Right lobe of liver (tissue), 6 donors: ENCODE measurements at regions not wholly inside any gene's neighbourhood (a gene's known extent, or its start where the extent isn't known, plus 50 kb on each side); places are given as distances from the start of the nearest gene placed in this dataset.

Experiments
- ATAC-seq, 4 donors: fragments of 200-7000 bp; cut with Tn5 transposase; one replicate each; pipeline ENCODE4 v1.9.1; 2020; ENCODE audit warnings: mild to moderate bottlenecking in 4 of 4, moderate library complexity in 4 of 4
- DNase-seq, 3 donors: peaks; one replicate each; pipeline ENCODE4 v3.0.0-alpha.2; 2020
- H3K27ac ChIP-seq, 3 donors: fragments of 200-600 bp; one replicate each; pipeline ENCODE4 v1.8.0; 2022
- H3K27me3 ChIP-seq, 2 donors: fragments of 200-600 bp; one replicate each; pipeline ENCODE4 v1.8.0; 2022
- H3K36me3 ChIP-seq, 4 donors: fragments of 200-600 bp; sonication (generic) in 1 of 4; one replicate each; pipeline versions ENCODE4 v1.5.1 to v1.8.0; 2017 to 2022; ENCODE audit warnings: control low read depth in 1 of 4
- H3K4me1 ChIP-seq, 4 donors: fragments of 200-600 bp; sonication (generic) in 1 of 4; one replicate each; pipeline versions ENCODE4 v1.5.1 to v1.8.0; 2017 to 2022; ENCODE audit warnings: control low read depth in 1 of 4
- H3K4me3 ChIP-seq, 3 donors: fragments of 200-600 bp; one replicate each; pipeline ENCODE4 v1.8.0; 2022
- H3K9me3 ChIP-seq, 4 donors: fragments of 200-600 bp; sonication (generic) in 1 of 4; one replicate each; pipeline versions ENCODE4 v1.5.1 to v1.8.0; 2017 to 2022; ENCODE audit warnings: control low read depth in 1 of 4
- POLR2A ChIP-seq: fragments of 450-650 bp; IDR thresholded peaks from one replicate; pipeline ENCODE4 v1.6.1; 2017; ENCODE audit warnings: antibody characterized with exemption, mild to moderate bottlenecking
- WGBS: methylation state at CpG from one replicate; pipeline ENCODE4 v1.1.6; 2018; ENCODE audit warnings: low coverage, low lambda C conversion rate; ENCODE audit not compliant: insufficient coverage; ENCODE audit errors: missing lambda C conversion rate; 5-methylcytosine and 5-hydroxymethylcytosine counted together
- intact Hi-C, 2 donors: fragments of 100-400 bp; cut with DNase I; formaldehyde crosslinking; loops; one replicate each; pipeline versions ENCODE4 v1.11.2 to v1.14.1; 2022
- TF ChIP-seq, protein P1 (sequence below), 4 donors: fragments of 200-600 bp in 3 of 4; fragments of 450-650 bp in 1 of 4; IDR thresholded peaks; one replicate each; pipeline versions ENCODE4 v1.5.1 to v1.8.0; 2016 to 2022; ENCODE audit warnings: antibody characterized with exemption in 4 of 4, mild to moderate bottlenecking in 2 of 4
- donor health status: DM: no; HTN: yes; CAD: no.
- donor health status: DM: no; HTN: no; CAD: no.
- donor health status: DM: no; HTN: no; CAD: no.
- donor health status: DM: no; HTN: yes; CAD: no.
- donor health status: DM: no; HTN: yes; CAD: no.

DNA sequence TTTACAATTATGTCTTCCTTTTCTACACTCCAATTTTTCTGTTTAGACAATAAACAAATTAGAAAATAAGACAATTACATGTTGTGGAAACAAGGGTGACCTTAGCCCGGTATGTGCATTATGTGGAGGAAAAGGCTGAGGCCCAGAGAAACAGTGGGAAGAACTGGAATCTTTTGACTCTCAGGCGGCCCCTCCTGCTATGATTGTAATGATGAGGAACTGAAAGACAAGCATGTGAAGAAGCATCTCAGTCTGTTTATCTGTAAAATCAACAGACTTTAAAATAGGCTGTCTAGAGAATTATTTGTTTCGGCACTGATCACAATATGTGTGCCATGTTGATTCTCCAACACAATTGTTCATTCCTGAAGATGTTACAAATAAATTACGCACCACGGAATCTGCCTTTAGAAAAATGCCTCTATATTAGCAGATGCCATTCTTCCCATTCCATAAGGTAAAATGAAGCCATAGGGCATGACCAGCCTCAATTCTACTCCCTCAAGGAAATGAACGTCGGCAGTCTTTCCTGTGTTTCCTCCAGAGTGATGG lies 1201.6 kb upstream of the CITED2 start:
- Histone ChIP-seq H3K4me3 (no peak overlapping the region), H3K27ac (no peak overlapping the region), H3K4me1 (no peaks in the 10 kb centered on the region), H3K27me3 (no peaks in the 10 kb centered on the region), H3K9me3 (no peaks in the 10 kb centered on the region), H3K36me3 (no peaks in the 10 kb centered on the region)
- TF ChIP-seq, protein P1, sequence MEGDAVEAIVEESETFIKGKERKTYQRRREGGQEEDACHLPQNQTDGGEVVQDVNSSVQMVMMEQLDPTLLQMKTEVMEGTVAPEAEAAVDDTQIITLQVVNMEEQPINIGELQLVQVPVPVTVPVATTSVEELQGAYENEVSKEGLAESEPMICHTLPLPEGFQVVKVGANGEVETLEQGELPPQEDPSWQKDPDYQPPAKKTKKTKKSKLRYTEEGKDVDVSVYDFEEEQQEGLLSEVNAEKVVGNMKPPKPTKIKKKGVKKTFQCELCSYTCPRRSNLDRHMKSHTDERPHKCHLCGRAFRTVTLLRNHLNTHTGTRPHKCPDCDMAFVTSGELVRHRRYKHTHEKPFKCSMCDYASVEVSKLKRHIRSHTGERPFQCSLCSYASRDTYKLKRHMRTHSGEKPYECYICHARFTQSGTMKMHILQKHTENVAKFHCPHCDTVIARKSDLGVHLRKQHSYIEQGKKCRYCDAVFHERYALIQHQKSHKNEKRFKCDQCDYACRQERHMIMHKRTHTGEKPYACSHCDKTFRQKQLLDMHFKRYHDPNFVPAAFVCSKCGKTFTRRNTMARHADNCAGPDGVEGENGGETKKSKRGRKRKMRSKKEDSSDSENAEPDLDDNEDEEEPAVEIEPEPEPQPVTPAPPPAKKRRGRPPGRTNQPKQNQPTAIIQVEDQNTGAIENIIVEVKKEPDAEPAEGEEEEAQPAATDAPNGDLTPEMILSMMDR (IDR thresholded peaks at IDR 0.05) = no peak
- no peak for TF ChIP-seq POLR2A
- WGBS = 91% methylated on average over 7 of the region's 7 CpGs
- intact Hi-C loops = no loop called here
- no peak for ATAC-seq
- DNase-seq = no peak

DNA sequence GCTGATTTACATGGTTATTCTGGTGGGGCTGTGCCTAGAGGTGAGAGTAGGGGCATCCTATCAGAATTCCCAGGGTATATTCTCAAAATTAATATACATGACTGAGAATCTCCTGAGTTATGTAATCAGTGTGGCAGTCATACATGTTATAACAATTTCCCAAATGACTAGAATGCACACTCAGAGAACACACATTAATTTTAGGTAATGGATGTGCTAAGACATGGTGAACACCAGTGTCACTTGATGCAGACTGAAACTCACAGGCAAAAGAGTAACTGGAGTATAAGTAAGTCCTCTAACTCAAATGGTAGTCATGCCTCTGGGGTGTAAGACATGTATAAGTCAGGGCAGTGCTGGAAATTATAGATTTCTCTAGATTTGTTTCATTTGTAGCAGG lies 1198.4 kb upstream of the CITED2 start:
- H3K27ac ChIP-seq = no peak overlapping the region
- no peaks in the 10 kb centered on the region for H3K27me3 ChIP-seq
- no peaks in the 10 kb centered on the region for H3K9me3 ChIP-seq
- intact Hi-C loops = no loop called here
- no peak for ATAC-seq
- no peak for TF ChIP-seq POLR2A
- TF ChIP-seq, protein P1 (IDR thresholded peaks at IDR 0.05) = no peak
- H3K4me3 ChIP-seq = no peak overlapping the region
- no peaks in the 10 kb centered on the region for H3K36me3 ChIP-seq
- H3K4me1 ChIP-seq = no peaks in the 10 kb centered on the region
- no peak for DNase-seq

DNA sequence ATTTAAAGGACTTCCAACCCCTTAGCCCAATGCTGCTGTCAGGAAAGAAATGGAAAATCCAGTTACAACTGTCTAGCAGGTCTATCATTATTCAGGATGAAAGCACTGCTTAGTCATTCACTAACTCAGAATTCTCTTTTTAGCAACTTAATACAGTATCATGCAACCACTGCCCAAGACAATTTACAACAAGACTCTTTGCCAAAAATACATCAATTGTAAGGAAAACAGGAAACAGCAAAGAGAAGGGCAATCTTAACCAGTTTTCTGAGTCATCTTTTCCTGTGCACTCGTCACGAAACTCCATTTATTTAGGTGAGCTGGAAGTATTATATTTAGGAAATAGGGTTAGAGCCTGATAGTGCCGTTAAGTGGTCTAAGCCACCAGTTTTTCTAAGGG lies 1197.7 kb upstream of the CITED2 start:
- no peaks in the 10 kb centered on the region for H3K4me1 ChIP-seq
- H3K36me3 ChIP-seq = no peaks in the 10 kb centered on the region
- TF ChIP-seq, protein P1 (IDR thresholded peaks at IDR 0.05) = no peak
- no peak for TF ChIP-seq POLR2A
- no peaks in the 10 kb centered on the region for H3K27me3 ChIP-seq
- ATAC-seq (peak; percentile 44 to 80 (median 60)), DNase-seq (no peak)
- H3K9me3 ChIP-seq = no peaks in the 10 kb centered on the region
- intact Hi-C loops = no loop called here
- H3K4me3 ChIP-seq = no peak overlapping the region
- no peak overlapping the region for H3K27ac ChIP-seq
- WGBS = 51% methylated on average over 3 of the region's 3 CpGs

DNA sequence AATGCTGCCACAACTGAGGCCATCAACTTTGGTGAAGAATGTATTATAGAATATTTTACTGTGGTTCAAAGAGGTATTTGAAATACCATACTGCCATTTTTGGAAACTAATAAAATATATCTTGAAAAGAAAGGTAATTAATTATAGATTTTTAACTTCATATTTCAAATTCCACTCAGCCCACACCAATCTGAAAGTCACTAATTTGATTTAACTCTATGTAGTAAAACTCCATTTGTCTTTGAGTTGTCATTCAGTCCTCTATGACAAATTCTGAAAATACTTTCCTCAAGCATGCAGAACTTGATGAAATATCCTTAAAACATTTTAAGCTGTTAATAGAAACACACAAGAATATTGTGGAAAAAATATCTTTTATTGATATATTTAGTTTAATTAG lies 1196.7 kb upstream of the CITED2 start:
- no peak overlapping the region for H3K27ac ChIP-seq
- TF ChIP-seq POLR2A = no peak
- TF ChIP-seq, protein P1 (IDR thresholded peaks at IDR 0.05) = no peak
- H3K36me3 ChIP-seq = no peaks in the 10 kb centered on the region
- H3K4me1 ChIP-seq = no peaks in the 10 kb centered on the region
- no peak for ATAC-seq
- no peak for DNase-seq
- no peak overlapping the region for H3K4me3 ChIP-seq
- H3K9me3 ChIP-seq = no peaks in the 10 kb centered on the region
- intact Hi-C loops = no loop called here
- no peaks in the 10 kb centered on the region for H3K27me3 ChIP-seq

DNA sequence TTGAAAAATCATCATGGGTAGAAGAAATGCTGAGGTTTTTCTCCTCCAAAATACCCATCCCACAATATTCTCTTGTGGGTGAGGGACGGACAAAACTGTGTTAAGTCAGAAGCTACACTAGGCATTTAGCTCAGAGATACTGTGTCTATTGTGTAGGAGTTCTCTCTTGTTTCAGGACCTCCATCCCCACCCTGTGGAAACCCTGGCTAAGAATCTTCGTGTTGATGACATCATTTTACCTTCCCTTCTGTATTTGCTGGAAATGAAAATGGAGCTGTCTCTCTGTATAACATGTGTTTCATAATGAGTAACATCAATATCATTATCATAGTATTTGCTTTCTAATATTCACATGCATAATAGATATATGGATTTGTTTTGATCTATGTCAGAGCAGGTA lies 1193.0 kb upstream of the CITED2 start:
- Histone ChIP-seq H3K27me3 (no peaks in the 10 kb centered on the region), H3K27ac (no peak overlapping the region), H3K36me3 (no peaks in the 10 kb centered on the region), H3K9me3 (no peaks in the 10 kb centered on the region), H3K4me1 (no peaks in the 10 kb centered on the region), H3K4me3 (no peak overlapping the region)
- intact Hi-C loops = no loop called here
- TF ChIP-seq, protein P1 (IDR thresholded peaks at IDR 0.05) = no peak
- TF ChIP-seq POLR2A = no peak
- 52% methylated on average over 2 of the region's 2 CpGs for WGBS
- no peak for DNase-seq
- no peak for ATAC-seq
